ENCODE measurements at regions not wholly inside any gene's neighbourhood (a gene's known extent, or its start where the extent isn't known, plus 50 kb on each side); places are given as distances from the start of the nearest gene placed in this dataset.

- no peak for TF ChIP-seq CTCF (IDR thresholded peaks at IDR 0.05)
- no peak for TF ChIP-seq POLR2A (IDR thresholded peaks at IDR 0.05)
These were observed 137.1 kb upstream of the ATP2B1 start for GRCh38 chr12:89845767-89846166.
